ENCODE measurements at regions not wholly inside any gene's neighbourhood (a gene's known extent, or its start where the extent isn't known, plus 50 kb on each side); places are given as distances from the start of the nearest gene placed in this dataset.
A peak's percentile ranks its signal among the peaks of the same experiment; 100 is the strongest.

DNA sequence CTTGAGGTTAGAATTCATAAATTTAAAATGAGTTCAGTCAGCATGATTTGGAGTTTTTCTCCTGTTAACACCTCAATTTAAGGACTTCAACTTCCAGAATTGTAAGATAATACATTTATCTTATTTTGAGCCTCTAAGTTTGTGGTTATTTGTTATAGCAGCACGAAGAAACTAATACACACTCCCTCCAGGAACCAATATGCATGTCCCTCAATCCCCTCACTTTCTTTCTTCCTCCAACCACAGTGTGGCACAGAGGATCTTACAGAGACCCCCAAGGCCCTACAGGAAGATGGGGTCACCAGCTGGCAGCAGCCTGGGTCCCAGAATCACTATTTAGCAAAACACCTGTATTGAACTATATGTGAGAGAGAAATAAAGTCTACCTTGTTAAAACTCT lies 242.0 kb downstream of the RAD51AP2 start:
- no peaks in the 10 kb centered on the region for H3K36me3 ChIP-seq (ENCODE audit: control insufficient read depth, insufficient read depth, low read length)
- H3K27me3 ChIP-seq (ENCODE audit: control insufficient read depth, insufficient read depth, low read length), result no peaks in the 10 kb centered on the region
- FAIRE-seq, result no peak
- H3K4me3 ChIP-seq (ENCODE audit: low read depth, low read length), result no peak overlapping the region
- DNase-seq (ENCODE audit: low read depth), result no peak
- no peak for TF ChIP-seq CTCF (IDR thresholded peaks at IDR 0.05; ENCODE audit: insufficient read depth, low read length, severe bottlenecking)

GRCh38 chr2:17272652-17273525 lies 245.4 kb downstream of the RAD51AP2 start:
- DNase-seq (ENCODE audit: low read depth) (no peak), FAIRE-seq (no peak)
- no peaks in the 10 kb centered on the region for H3K27me3 ChIP-seq (ENCODE audit: control insufficient read depth, insufficient read depth, low read length)
- H3K4me3 ChIP-seq (ENCODE audit: low read depth, low read length), result no peak overlapping the region
- TF ChIP-seq CTCF (IDR thresholded peaks at IDR 0.05; ENCODE audit: insufficient read depth, low read length, severe bottlenecking), result no peak
- H3K36me3 ChIP-seq (ENCODE audit: control insufficient read depth, insufficient read depth, low read length), result no peaks in the 10 kb centered on the region

DNA sequence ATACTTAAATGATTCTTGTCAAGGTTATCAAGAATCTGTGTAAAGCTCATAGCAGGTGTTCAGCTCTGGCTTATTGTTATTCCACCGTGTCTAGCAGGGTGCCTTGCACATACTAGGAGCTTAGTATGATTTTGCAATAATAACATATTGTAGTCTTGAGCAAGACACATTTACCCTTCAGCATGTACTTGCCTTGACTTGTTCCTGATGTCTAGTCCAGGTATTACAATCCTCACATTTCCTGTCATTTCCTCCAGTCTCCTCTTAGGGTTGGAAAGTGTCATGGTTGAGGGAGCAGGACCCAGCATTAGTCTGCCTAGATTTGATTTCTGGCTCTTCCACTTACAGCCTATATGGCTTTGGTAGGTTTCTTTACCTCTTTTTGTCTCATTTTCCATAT lies 246.1 kb downstream of the RAD51AP2 start:
- Histone ChIP-seq H3K4me3 (ENCODE audit: low read depth, low read length) (no peak overlapping the region), H3K27me3 (ENCODE audit: control insufficient read depth, insufficient read depth, low read length) (no peaks in the 10 kb centered on the region), H3K36me3 (ENCODE audit: control insufficient read depth, insufficient read depth, low read length) (no peaks in the 10 kb centered on the region)
- no peak for FAIRE-seq
- peak; percentile 97 for DNase-seq (ENCODE audit: low read depth)
- TF ChIP-seq CTCF (IDR thresholded peaks at IDR 0.05; ENCODE audit: insufficient read depth, low read length, severe bottlenecking), result no peak

DNA sequence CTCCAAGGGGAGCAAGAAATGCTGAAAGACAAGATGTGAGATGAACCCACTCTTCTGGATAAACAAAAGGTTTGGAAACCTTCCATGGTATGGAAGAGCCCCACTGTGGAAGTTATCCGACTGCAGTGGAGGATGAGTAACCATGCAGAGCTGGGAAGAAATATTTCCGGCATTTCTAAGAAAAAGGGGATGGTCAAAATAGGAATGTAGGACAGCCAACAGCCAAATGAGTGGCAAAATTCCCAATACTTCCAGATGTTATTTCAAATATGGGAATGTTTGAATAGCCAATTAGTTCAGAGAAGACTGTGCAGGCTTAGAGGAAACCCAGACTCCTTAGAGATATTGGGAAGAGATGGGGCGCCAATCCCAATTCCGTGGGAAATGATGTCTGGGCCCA lies 246.8 kb downstream of the RAD51AP2 start:
- TF ChIP-seq CTCF (IDR thresholded peaks at IDR 0.05; ENCODE audit: insufficient read depth, low read length, severe bottlenecking), result no peak
- DNase-seq (ENCODE audit: low read depth) (no peak), FAIRE-seq (no peak)
- H3K27me3 ChIP-seq (ENCODE audit: control insufficient read depth, insufficient read depth, low read length), result no peaks in the 10 kb centered on the region
- H3K36me3 ChIP-seq (ENCODE audit: control insufficient read depth, insufficient read depth, low read length), result no peaks in the 10 kb centered on the region
- no peak overlapping the region for H3K4me3 ChIP-seq (ENCODE audit: low read depth, low read length)

- DNase-seq (ENCODE audit: low read depth) (no peak), FAIRE-seq (no peak)
- TF ChIP-seq CTCF (IDR thresholded peaks at IDR 0.05; ENCODE audit: insufficient read depth, low read length, severe bottlenecking), result no peak
- no peaks in the 10 kb centered on the region for H3K36me3 ChIP-seq (ENCODE audit: control insufficient read depth, insufficient read depth, low read length)
- H3K27me3 ChIP-seq (ENCODE audit: control insufficient read depth, insufficient read depth, low read length), result no peaks in the 10 kb centered on the region
- H3K4me3 ChIP-seq (ENCODE audit: low read depth, low read length), result no peak overlapping the region
These were observed 247.3 kb downstream of the RAD51AP2 start for GRCh38 chr2:17270894-17271293.

DNA sequence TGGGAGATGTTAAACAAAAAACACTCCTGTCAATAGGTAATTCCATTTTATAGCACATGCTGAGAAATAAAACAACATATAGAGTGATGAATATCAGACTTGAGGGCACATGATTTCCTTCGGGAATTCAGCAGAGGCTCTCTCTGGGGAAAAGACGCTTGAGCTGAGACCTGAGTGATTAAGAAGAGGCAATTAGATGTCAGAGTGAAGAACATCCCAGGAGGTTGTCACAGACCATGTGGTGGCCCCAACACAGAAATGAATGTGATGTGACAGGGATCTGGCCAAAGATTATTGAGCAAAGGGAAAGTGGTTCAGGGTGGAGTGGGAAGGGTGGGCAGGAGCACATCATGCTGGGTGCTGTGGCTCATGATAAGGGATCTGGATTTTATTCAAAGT lies 254.7 kb downstream of the RAD51AP2 start:
- H3K36me3 ChIP-seq (ENCODE audit: control insufficient read depth, insufficient read depth, low read length), result no peaks in the 10 kb centered on the region
- FAIRE-seq (no peak), DNase-seq (ENCODE audit: low read depth) (no peak)
- TF ChIP-seq CTCF (IDR thresholded peaks at IDR 0.05; ENCODE audit: insufficient read depth, low read length, severe bottlenecking), result no peak
- no peak overlapping the region for H3K4me3 ChIP-seq (ENCODE audit: low read depth, low read length)
- H3K27me3 ChIP-seq (ENCODE audit: control insufficient read depth, insufficient read depth, low read length), result no peaks in the 10 kb centered on the region

Data from bronchial epithelial cell (primary cell).